Epithelial cell of proximal tubule (primary cell): ENCODE measurements at regions not wholly inside any gene's neighbourhood (a gene's known extent, or its start where the extent isn't known, plus 50 kb on each side); places are given as distances from the start of the nearest gene placed in this dataset.

Experiments used
- DNase-seq: peaks from one replicate; pipeline ENCODE4 v3.0.0-alpha.2; 2011; ENCODE audit warnings: low read depth
- H3K4me3 ChIP-seq: 2 replicates; pipeline ENCODE4 v1.5.1; 2011; ENCODE audit warnings: low read depth, mild to moderate bottlenecking, low read length
- TF ChIP-seq, protein P1 (sequence below): conservative IDR thresholded peaks from 2 replicates; pipeline ENCODE4 v1.5.1; 2012; ENCODE audit warnings: low read depth, mild to moderate bottlenecking, low read length

DNA sequence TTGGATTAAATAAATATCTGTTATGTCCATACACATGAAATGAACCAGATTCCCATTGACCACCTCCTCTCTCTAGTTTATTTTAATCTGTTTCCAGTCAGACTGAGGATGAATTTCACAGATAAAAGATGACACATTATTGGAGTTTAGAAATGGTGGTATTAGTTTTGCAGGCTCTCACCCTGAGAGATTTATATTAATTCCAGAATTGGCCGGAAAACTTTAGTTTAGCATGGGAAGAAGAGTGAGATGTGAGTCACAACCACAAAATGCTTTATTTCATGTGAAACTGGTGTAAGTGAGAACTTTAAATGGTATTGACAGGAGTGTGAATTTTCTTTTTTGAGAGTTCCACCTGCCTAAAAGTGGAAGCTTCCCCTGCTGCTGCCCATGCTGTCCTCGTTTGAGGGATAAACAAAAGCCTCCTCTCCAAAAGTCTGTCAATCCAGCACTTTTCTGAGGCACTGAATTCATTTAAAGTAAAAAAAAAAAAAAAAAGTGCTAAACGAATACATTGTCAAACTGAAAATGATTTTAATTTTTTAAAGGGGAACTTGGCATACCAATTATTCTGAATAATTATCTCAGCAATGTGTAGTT, 65.1 kb upstream of the EPHA3 start:
- TF ChIP-seq, protein P1, sequence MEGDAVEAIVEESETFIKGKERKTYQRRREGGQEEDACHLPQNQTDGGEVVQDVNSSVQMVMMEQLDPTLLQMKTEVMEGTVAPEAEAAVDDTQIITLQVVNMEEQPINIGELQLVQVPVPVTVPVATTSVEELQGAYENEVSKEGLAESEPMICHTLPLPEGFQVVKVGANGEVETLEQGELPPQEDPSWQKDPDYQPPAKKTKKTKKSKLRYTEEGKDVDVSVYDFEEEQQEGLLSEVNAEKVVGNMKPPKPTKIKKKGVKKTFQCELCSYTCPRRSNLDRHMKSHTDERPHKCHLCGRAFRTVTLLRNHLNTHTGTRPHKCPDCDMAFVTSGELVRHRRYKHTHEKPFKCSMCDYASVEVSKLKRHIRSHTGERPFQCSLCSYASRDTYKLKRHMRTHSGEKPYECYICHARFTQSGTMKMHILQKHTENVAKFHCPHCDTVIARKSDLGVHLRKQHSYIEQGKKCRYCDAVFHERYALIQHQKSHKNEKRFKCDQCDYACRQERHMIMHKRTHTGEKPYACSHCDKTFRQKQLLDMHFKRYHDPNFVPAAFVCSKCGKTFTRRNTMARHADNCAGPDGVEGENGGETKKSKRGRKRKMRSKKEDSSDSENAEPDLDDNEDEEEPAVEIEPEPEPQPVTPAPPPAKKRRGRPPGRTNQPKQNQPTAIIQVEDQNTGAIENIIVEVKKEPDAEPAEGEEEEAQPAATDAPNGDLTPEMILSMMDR = no peak
- DNase-seq = no peak
- no peak overlapping the region for H3K4me3 ChIP-seq

DNA sequence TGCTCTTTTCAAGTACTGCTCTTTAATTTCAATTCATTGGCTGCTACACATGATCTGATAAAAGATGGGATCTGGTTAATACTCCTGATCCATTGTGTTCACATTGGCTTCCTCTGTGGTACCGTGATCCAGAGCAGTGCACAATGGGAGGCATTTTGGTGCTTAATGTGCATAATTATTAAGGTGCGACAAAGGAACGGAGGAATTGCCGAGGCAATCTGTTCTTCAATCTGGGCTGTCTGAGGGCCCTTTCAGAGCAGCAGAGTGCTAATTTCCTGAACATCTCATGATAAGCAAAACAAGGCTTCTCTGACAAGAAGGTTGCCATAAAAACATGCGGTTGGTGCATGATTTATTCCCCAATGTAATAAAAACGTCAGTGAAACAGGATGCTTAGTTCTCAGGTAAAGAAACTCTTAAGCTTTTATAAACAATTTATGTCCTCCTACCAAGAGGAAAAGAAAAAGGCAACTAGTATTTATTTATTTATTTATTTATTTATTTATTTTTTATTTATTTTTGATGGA, 64.0 kb upstream of the EPHA3 start:
- DNase-seq = no peak
- TF ChIP-seq, protein P1 = no peak
- H3K4me3 ChIP-seq = no peak overlapping the region

GRCh38 chr3:89046661-89047060, 60.8 kb upstream of the EPHA3 start:
- H3K4me3 ChIP-seq = no peak overlapping the region
- TF ChIP-seq, protein P1 = no peak
- no peak for DNase-seq

GRCh38 chr3:89049119-89049518, 58.3 kb upstream of the EPHA3 start:
- TF ChIP-seq, protein P1 = peak; percentile 42
- H3K4me3 ChIP-seq = no peak overlapping the region
- no peak for DNase-seq

DNA sequence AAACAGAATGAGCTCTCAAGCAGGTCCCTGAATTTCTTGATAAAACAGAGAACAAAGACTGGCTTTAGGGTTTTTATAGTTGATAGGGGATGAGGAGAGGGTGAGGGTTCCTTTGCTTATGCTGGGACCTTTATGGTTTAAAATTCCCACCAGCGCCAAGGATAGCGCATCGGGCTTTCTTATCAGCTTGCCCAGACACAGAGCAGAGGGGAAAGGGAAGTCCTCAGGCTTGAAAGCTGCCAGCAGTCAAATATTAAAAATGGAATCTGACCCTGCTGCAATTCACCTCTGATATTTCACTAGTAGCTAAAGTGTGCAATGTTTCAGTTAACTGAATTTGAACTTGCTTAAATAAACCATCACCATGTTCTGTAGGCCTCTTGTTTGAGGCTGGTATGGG, 55.0 kb upstream of the EPHA3 start:
- TF ChIP-seq, protein P1 = no peak
- no peak overlapping the region for H3K4me3 ChIP-seq
- DNase-seq = no peak

- TF ChIP-seq, protein P1 = no peak
- no peak for DNase-seq
- H3K4me3 ChIP-seq = no peak overlapping the region
Observed at GRCh38 chr3:89057398-89057797, 50.0 kb upstream of the EPHA3 start.
